Caco-2 (cell line): ENCODE measurements at regions not wholly inside any gene's neighbourhood (a gene's known extent, or its start where the extent isn't known, plus 50 kb on each side); places are given as distances from the start of the nearest gene placed in this dataset.

Experiments used
- BruUV-seq: library from RNA; stranded (reverse); fragments of 400-500 nt; replicated peaks from 2 replicates; lab custom pipeline; 2021; lab: Mats Ljungman, UMichigan
- CTCF ChIA-PET: fragments of 300-600 bp; sonication (Branson Sonifier 250); formaldehyde crosslinking; loops from one replicate; lab custom pipeline; 2022; ENCODE audit warnings: antibody characterized with exemption; lab: Charles Lee
- POLR2A ChIA-PET: fragments of 300-600 bp; sonication (Branson Sonifier 250); formaldehyde crosslinking; loops from one replicate; lab custom pipeline; 2022; ENCODE audit warnings: antibody characterized with exemption; lab: Charles Lee
- DNase-seq, 2 experiments: peaks; one replicate each; pipeline versions ENCODE4 v3.0.0 to v3.0.0-alpha.2; 2020 to 2022
- H3K27me3 ChIP-seq: replicated peaks from 2 replicates; pipeline ENCODE4 v1.6.0; 2011; ENCODE audit warnings: low read length; ENCODE audit not compliant: control insufficient read depth, insufficient read depth
- H3K36me3 ChIP-seq: 2 replicates; pipeline ENCODE4 v1.5.1; 2011; ENCODE audit warnings: low read length; ENCODE audit not compliant: control insufficient read depth, insufficient read depth
- H3K4me1 ChIP-seq: fragments of 250-450 bp; sonication (Bioruptor Pico); 2 replicates; pipeline ENCODE4 v1.5.1; 2020; ENCODE audit warnings: mild to moderate bottlenecking
- H3K4me3 ChIP-seq: 2 replicates; pipeline ENCODE4 v1.5.1; 2011; ENCODE audit warnings: low read depth, mild to moderate bottlenecking, control low read depth, low read length
- H3K9me3 ChIP-seq: fragments of 250-450 bp; sonication (Bioruptor Pico); 2 replicates; pipeline ENCODE4 v1.5.1; 2020; ENCODE audit warnings: mild to moderate bottlenecking, moderate library complexity
- H3K27ac Mint-ChIP-seq: one replicate; pipeline ENCODE4 v1.8.0; 2022; ENCODE audit warnings: mixed read lengths; ENCODE audit not compliant: unreplicated experiment
- H3K27me3 Mint-ChIP-seq: one replicate; pipeline ENCODE4 v1.8.0; 2022; ENCODE audit warnings: mixed read lengths; ENCODE audit not compliant: insufficient read depth, unreplicated experiment
- H3K36me3 Mint-ChIP-seq: one replicate; pipeline ENCODE4 v1.8.0; 2022; ENCODE audit warnings: mild to moderate bottlenecking, mixed read lengths; ENCODE audit not compliant: insufficient read depth, unreplicated experiment
- H3K4me1 Mint-ChIP-seq: one replicate; pipeline ENCODE4 v1.8.0; 2022; ENCODE audit warnings: low read depth, mixed read lengths; ENCODE audit not compliant: unreplicated experiment
- H3K4me3 Mint-ChIP-seq: one replicate; pipeline ENCODE4 v1.8.0; 2022; ENCODE audit warnings: mild to moderate bottlenecking, moderate library complexity, mixed read lengths; ENCODE audit not compliant: unreplicated experiment
- H3K9me3 Mint-ChIP-seq: one replicate; pipeline ENCODE4 v1.8.0; 2022; ENCODE audit warnings: mixed read lengths; ENCODE audit not compliant: unreplicated experiment
- intact Hi-C: fragments of 100-400 bp; cut with micrococcal nuclease; formaldehyde crosslinking; loops from one replicate; pipeline ENCODE4 v1.10.0; 2022; ENCODE audit not compliant: unreplicated experiment
- TF ChIP-seq, protein P1 (sequence below), 2 experiments: fragments of 200-600 bp in 1 of 2; IDR thresholded peaks; 1 replicate in 1 of 2; 2 replicates in 1 of 2; pipeline versions ENCODE4 v1.5.1 to v1.8.0; 2011 to 2022; ENCODE audit warnings: antibody characterized with exemption in 1 of 2, control low read depth in 1 of 2, inconsistent platforms in 1 of 2, low read depth in 1 of 2, low read length in 1 of 2, mild to moderate bottlenecking in 1 of 2, moderate library complexity in 1 of 2; ENCODE audit not compliant: insufficient read depth in 1 of 2, severe bottlenecking in 1 of 2, unreplicated experiment in 1 of 2

DNA sequence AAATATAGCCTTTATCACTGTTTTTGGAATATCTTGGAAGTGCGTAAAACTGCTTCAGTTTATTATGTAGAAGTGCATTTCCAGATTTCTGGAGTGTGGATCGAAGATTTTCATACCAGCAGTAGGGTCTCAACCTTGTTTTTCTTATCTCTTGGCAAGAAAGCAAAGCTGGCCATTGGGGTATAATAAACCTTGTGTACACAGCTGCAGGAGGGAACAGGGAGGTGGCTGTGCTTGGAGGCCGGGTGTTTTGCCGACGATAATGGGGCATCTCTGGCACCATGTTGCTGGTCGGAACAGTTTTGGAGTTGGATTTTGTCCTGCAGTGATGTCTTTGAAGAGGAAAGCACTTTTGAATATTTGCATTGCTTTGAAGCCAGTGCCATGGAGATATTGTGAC lies 308.8 kb upstream of the DMRT1 start:
- peaks cover 20% of the 10 kb centered on the region for H3K4me1 ChIP-seq
- H3K36me3 Mint-ChIP-seq: peaks cover 34% of the 10 kb centered on the region
- ChIA-PET POLR2A (no interaction called here), CTCF (no interaction called here)
- H3K4me3 Mint-ChIP-seq: peak overlapping the region; percentile 42
- intact Hi-C loops: no loop called here
- H3K4me1 Mint-ChIP-seq: peaks cover 19% of the 10 kb centered on the region
- BruUV-seq: no TSS peak
- no peaks in the 10 kb centered on the region for H3K27me3 Mint-ChIP-seq
- no peak overlapping the region for H3K4me3 ChIP-seq
- peak in 1 of 2 experiments; percentile 7 for DNase-seq
- no peaks in the 10 kb centered on the region for H3K9me3 ChIP-seq
- no peaks in the 10 kb centered on the region for H3K27me3 ChIP-seq
- no peaks in the 10 kb centered on the region for H3K36me3 ChIP-seq
- H3K9me3 Mint-ChIP-seq: no peaks in the 10 kb centered on the region
- no peak overlapping the region for H3K27ac Mint-ChIP-seq
- TF ChIP-seq, protein P1, sequence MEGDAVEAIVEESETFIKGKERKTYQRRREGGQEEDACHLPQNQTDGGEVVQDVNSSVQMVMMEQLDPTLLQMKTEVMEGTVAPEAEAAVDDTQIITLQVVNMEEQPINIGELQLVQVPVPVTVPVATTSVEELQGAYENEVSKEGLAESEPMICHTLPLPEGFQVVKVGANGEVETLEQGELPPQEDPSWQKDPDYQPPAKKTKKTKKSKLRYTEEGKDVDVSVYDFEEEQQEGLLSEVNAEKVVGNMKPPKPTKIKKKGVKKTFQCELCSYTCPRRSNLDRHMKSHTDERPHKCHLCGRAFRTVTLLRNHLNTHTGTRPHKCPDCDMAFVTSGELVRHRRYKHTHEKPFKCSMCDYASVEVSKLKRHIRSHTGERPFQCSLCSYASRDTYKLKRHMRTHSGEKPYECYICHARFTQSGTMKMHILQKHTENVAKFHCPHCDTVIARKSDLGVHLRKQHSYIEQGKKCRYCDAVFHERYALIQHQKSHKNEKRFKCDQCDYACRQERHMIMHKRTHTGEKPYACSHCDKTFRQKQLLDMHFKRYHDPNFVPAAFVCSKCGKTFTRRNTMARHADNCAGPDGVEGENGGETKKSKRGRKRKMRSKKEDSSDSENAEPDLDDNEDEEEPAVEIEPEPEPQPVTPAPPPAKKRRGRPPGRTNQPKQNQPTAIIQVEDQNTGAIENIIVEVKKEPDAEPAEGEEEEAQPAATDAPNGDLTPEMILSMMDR (IDR thresholded peaks at IDR 0.05; ENCODE audit: insufficient read depth in 1 of 2, low read depth in 1 of 2, low read length in 1 of 2, severe bottlenecking in 1 of 2, unreplicated experiment in 1 of 2): no peak

- CTCF ChIA-PET: no interaction called here
- Mint-ChIP-seq H3K4me3 (no peak overlapping the region), H3K4me1 (peaks cover 19% of the 10 kb centered on the region)
These were observed 306.6 kb upstream of the DMRT1 start for GRCh38 chr9:534886-535285.

DNA sequence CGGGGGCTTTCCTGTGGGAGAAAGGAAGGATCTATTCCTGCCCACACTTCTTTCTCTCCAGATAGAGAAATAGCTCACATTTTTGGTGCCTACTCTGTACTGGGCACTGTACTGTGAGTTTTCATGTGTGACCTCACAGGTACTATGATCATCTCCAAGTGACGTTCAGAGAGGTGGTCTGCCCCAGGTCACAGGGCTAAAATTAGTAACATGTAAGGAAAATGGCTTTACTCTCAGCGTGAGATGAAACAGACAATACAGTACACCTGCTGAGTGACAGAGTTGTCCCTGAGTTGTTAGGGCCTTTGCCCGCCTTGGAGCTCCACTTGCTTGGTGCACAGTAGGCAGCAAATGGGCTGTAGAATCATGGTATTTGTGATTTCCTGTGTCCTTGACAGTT lies 306.1 kb upstream of the DMRT1 start:
- H3K27me3 Mint-ChIP-seq: no peaks in the 10 kb centered on the region
- H3K4me1 ChIP-seq: peaks cover 20% of the 10 kb centered on the region
- intact Hi-C loops: no loop called here
- CTCF ChIA-PET: no interaction called here
- H3K36me3 Mint-ChIP-seq: peaks cover 44% of the 10 kb centered on the region
- no peaks in the 10 kb centered on the region for H3K27me3 ChIP-seq
- no TSS peak for BruUV-seq
- no peak for DNase-seq
- peaks cover 19% of the 10 kb centered on the region for H3K4me1 Mint-ChIP-seq
- no peaks in the 10 kb centered on the region for H3K9me3 ChIP-seq
- no peak overlapping the region for H3K4me3 ChIP-seq
- no peaks in the 10 kb centered on the region for H3K36me3 ChIP-seq
- H3K27ac Mint-ChIP-seq: no peak overlapping the region
- no peak overlapping the region for H3K4me3 Mint-ChIP-seq
- POLR2A ChIA-PET: no interaction called here
- TF ChIP-seq, protein P1 (IDR thresholded peaks at IDR 0.05; ENCODE audit: insufficient read depth in 1 of 2, low read depth in 1 of 2, low read length in 1 of 2, severe bottlenecking in 1 of 2, unreplicated experiment in 1 of 2): no peak
- H3K9me3 Mint-ChIP-seq: no peaks in the 10 kb centered on the region

More at GRCh38 chr9:534886-535285, 306.6 kb upstream of the DMRT1 start:
- Histone ChIP-seq H3K4me3 (no peak overlapping the region), H3K4me1 (peaks cover 20% of the 10 kb centered on the region), H3K27me3 (no peaks in the 10 kb centered on the region), H3K36me3 (no peaks in the 10 kb centered on the region), H3K9me3 (no peaks in the 10 kb centered on the region)
- no TSS peak for BruUV-seq
- no peak for DNase-seq
- Mint-ChIP-seq H3K27ac (no peak overlapping the region), H3K36me3 (peaks cover 39% of the 10 kb centered on the region), H3K9me3 (no peaks in the 10 kb centered on the region), H3K27me3 (no peaks in the 10 kb centered on the region)
- POLR2A ChIA-PET: no interaction called here
- TF ChIP-seq, protein P1 (IDR thresholded peaks at IDR 0.05; ENCODE audit: insufficient read depth in 1 of 2, low read depth in 1 of 2, low read length in 1 of 2, severe bottlenecking in 1 of 2, unreplicated experiment in 1 of 2): no peak
- intact Hi-C loops: no loop called here
